ENCODE measurements at regions not wholly inside any gene's neighbourhood (a gene's known extent, or its start where the extent isn't known, plus 50 kb on each side); places are given as distances from the start of the nearest gene placed in this dataset.

GRCh38 chr1:239538239-239538988 lies 152.0 kb downstream of the CHRM3 start:
- no peak for DNase-seq (ENCODE audit: low read depth)

- DNase-seq (ENCODE audit: low read depth), result no peak
Observed at GRCh38 chr1:239539051-239539450, 152.7 kb downstream of the CHRM3 start.

- no peak for DNase-seq (ENCODE audit: low read depth)
Observed at GRCh38 chr1:239539812-239540211, 153.4 kb downstream of the CHRM3 start.

- DNase-seq (ENCODE audit: low read depth), result no peak
Observed at GRCh38 chr1:239543873-239544272, 157.5 kb downstream of the CHRM3 start.

- DNase-seq (ENCODE audit: low read depth), result no peak
Observed at GRCh38 chr1:239545466-239545865, 159.1 kb downstream of the CHRM3 start.

- no peak for DNase-seq (ENCODE audit: low read depth)
Observed at GRCh38 chr1:239547987-239548386, 161.6 kb downstream of the CHRM3 start.

- DNase-seq (ENCODE audit: low read depth), result no peak
Observed at GRCh38 chr1:239550178-239550577, 163.8 kb downstream of the CHRM3 start.

GRCh38 chr1:239555350-239555749 lies 169.0 kb downstream of the CHRM3 start:
- no peak for DNase-seq (ENCODE audit: low read depth)

- no peak for DNase-seq (ENCODE audit: low read depth)
Observed at GRCh38 chr1:239558559-239558958, 172.2 kb downstream of the CHRM3 start.

- DNase-seq (ENCODE audit: low read depth), result no peak
Observed at GRCh38 chr1:239558991-239559390, 172.6 kb downstream of the CHRM3 start.

- DNase-seq (ENCODE audit: low read depth), result no peak
Observed at GRCh38 chr1:239560921-239561320, 174.6 kb downstream of the CHRM3 start.

GRCh38 chr1:239562095-239562494 lies 175.7 kb downstream of the CHRM3 start:
- no peak for DNase-seq (ENCODE audit: low read depth)

GRCh38 chr1:239563681-239564080 lies 177.3 kb downstream of the CHRM3 start:
- no peak for DNase-seq (ENCODE audit: low read depth)

- DNase-seq (ENCODE audit: low read depth), result no peak
Observed at GRCh38 chr1:239566074-239566473, 179.7 kb downstream of the CHRM3 start.

- DNase-seq (ENCODE audit: low read depth), result no peak
Observed at GRCh38 chr1:239570878-239571277, 184.5 kb downstream of the CHRM3 start.

- DNase-seq (ENCODE audit: low read depth), result no peak
Observed at GRCh38 chr1:239572183-239572582, 185.8 kb downstream of the CHRM3 start.

GRCh38 chr1:239574112-239574511 lies 187.7 kb downstream of the CHRM3 start:
- no peak for DNase-seq (ENCODE audit: low read depth)

- no peak for DNase-seq (ENCODE audit: low read depth)
Observed at GRCh38 chr1:239575113-239575512, 188.7 kb downstream of the CHRM3 start.

GRCh38 chr1:239583536-239583935 lies 197.2 kb downstream of the CHRM3 start:
- no peak for DNase-seq (ENCODE audit: low read depth)

GRCh38 chr1:239586128-239586527 lies 199.8 kb downstream of the CHRM3 start:
- no peak for DNase-seq (ENCODE audit: low read depth)

GRCh38 chr1:239587066-239587465 lies 200.7 kb downstream of the CHRM3 start:
- peak; percentile 0 for DNase-seq (ENCODE audit: low read depth)

GRCh38 chr1:239587574-239588369 lies 201.4 kb downstream of the CHRM3 start:
- no peak for DNase-seq (ENCODE audit: low read depth)

- DNase-seq (ENCODE audit: low read depth), result no peak
Observed at GRCh38 chr1:239590556-239590955, 204.2 kb downstream of the CHRM3 start.

Measured in activated T-cell treated with anti-CD3 and anti-CD28 coated beads for 1 hour (primary cell).